Smooth muscle cell (in vitro differentiated cells): ENCODE measurements at regions not wholly inside any gene's neighbourhood (a gene's known extent, or its start where the extent isn't known, plus 50 kb on each side); places are given as distances from the start of the nearest gene placed in this dataset.

Experiments used
- DNase-seq: peaks from one replicate; lab custom pipeline; 2025; ENCODE audit not compliant: unreplicated experiment; lab: John Stamatoyannopoulos, UW
- H2AFZ ChIP-seq: fragments of 200-600 bp; sonication (generic); 2 replicates; pipeline ENCODE4 v1.6.0; 2016; ENCODE audit warnings: antibody characterized with exemption, low read depth, mild to moderate bottlenecking
- H3F3A ChIP-seq: fragments of 200-600 bp; sonication (generic); 2 replicates; pipeline ENCODE4 v1.6.0; 2017; ENCODE audit warnings: antibody characterized with exemption, low read depth
- H3K27ac ChIP-seq: fragments of 200-600 bp; sonication (generic); 2 replicates; pipeline ENCODE4 v1.5.1; 2016; ENCODE audit warnings: low read depth, mild to moderate bottlenecking
- H3K27me3 ChIP-seq: fragments of 200-600 bp; sonication (generic); 2 replicates; pipeline ENCODE4 v1.6.1; 2016; ENCODE audit warnings: low read depth, mild to moderate bottlenecking
- H3K36me3 ChIP-seq: fragments of 200-600 bp; sonication (generic); 2 replicates; pipeline ENCODE4 v1.5.1; 2016; ENCODE audit warnings: low read depth
- H3K4me1 ChIP-seq: fragments of 200-600 bp; sonication (generic); 2 replicates; pipeline ENCODE4 v1.5.1; 2016; ENCODE audit warnings: low read depth
- H3K4me2 ChIP-seq: fragments of 200-600 bp; sonication (generic); 2 replicates; pipeline ENCODE4 v1.6.0; 2016; ENCODE audit warnings: mild to moderate bottlenecking
- H3K4me3 ChIP-seq: fragments of 200-600 bp; sonication (generic); 2 replicates; pipeline ENCODE4 v1.5.1; 2016; ENCODE audit warnings: mild to moderate bottlenecking
- H3K79me2 ChIP-seq: fragments of 200-600 bp; sonication (generic); 2 replicates; pipeline ENCODE4 v1.6.0; 2016; ENCODE audit warnings: low read depth, mild to moderate bottlenecking
- H3K9ac ChIP-seq: fragments of 200-600 bp; sonication (generic); 2 replicates; pipeline ENCODE4 v1.6.0; 2016; ENCODE audit warnings: low read depth
- H3K9me3 ChIP-seq: fragments of 200-600 bp; sonication (generic); replicated peaks from 2 replicates; pipeline ENCODE4 v1.5.1; 2016; ENCODE audit warnings: low read depth
- H4K20me1 ChIP-seq: fragments of 200-600 bp; sonication (generic); 2 replicates; pipeline ENCODE4 v1.6.0; 2016; ENCODE audit warnings: low read depth
- CTCF ChIP-seq: fragments of 200-600 bp; sonication (generic); IDR thresholded peaks from 2 replicates; pipeline ENCODE4 v1.5.1; 2017; ENCODE audit warnings: borderline replicate concordance, mild to moderate bottlenecking, antibody characterized with exemption; ENCODE audit not compliant: insufficient read depth, poor library complexity, severe bottlenecking
- WGBS: methylation state at CpG from one replicate; pipeline ENCODE4 v1.1.7; 2016; ENCODE audit warnings: low lambda C conversion rate; 5-methylcytosine and 5-hydroxymethylcytosine counted together

- Histone ChIP-seq H3K4me1 (no peaks in the 10 kb centered on the region), H3K27me3 (no peaks in the 10 kb centered on the region), H2AFZ (no peak overlapping the region), H3K79me2 (no peaks in the 10 kb centered on the region), H3K36me3 (no peaks in the 10 kb centered on the region), H3K9me3 (no peaks in the 10 kb centered on the region), H3K9ac (no peak overlapping the region), H4K20me1 (no peaks in the 10 kb centered on the region), H3F3A (peaks cover 9% of the 10 kb centered on the region), H3K27ac (no peak overlapping the region), H3K4me2 (no peak overlapping the region), H3K4me3 (no peak overlapping the region)
- TF ChIP-seq CTCF = no peak
- DNase-seq = no peak
- WGBS = 91% methylated on average over 1 of the region's 1 CpG
Measured at GRCh38 chr3:177725165-177725564, 527.9 kb upstream of the TBL1XR1 start.

- Histone ChIP-seq H2AFZ (no peak overlapping the region), H3K4me3 (no peak overlapping the region)
Measured at GRCh38 chr3:177726807-177727206, 529.5 kb upstream of the TBL1XR1 start.

GRCh38 chr3:177729956-177730681 lies 532.8 kb upstream of the TBL1XR1 start:
- no peak overlapping the region for H2AFZ ChIP-seq
- 76% methylated on average over 14 of the region's 14 CpGs for WGBS
- no peak overlapping the region for H3K4me2 ChIP-seq

More at GRCh38 chr3:177726807-177727206, 529.5 kb upstream of the TBL1XR1 start:
- WGBS = 95% methylated on average over 3 of the region's 3 CpGs
- Histone ChIP-seq H3K4me1 (no peaks in the 10 kb centered on the region), H3K9ac (no peak overlapping the region), H3K36me3 (no peaks in the 10 kb centered on the region), H3K27me3 (no peaks in the 10 kb centered on the region), H3K9me3 (no peaks in the 10 kb centered on the region), H3F3A (peaks cover 8% of the 10 kb centered on the region), H3K79me2 (no peaks in the 10 kb centered on the region), H4K20me1 (no peaks in the 10 kb centered on the region), H3K4me2 (no peak overlapping the region), H3K27ac (no peak overlapping the region)
- no peak for DNase-seq
- TF ChIP-seq CTCF = no peak

More at GRCh38 chr3:177729956-177730681, 532.8 kb upstream of the TBL1XR1 start:
- Histone ChIP-seq H3K4me3 (no peak overlapping the region), H3K79me2 (no peaks in the 10 kb centered on the region), H3K9ac (no peak overlapping the region), H3K9me3 (no peaks in the 10 kb centered on the region), H3K27ac (no peak overlapping the region), H3K4me1 (no peaks in the 10 kb centered on the region), H3F3A (no peaks in the 10 kb centered on the region), H3K36me3 (no peaks in the 10 kb centered on the region), H3K27me3 (no peaks in the 10 kb centered on the region), H4K20me1 (no peaks in the 10 kb centered on the region)
- no peak for DNase-seq
- no peak for TF ChIP-seq CTCF
